ENCODE measurements at regions not wholly inside any gene's neighbourhood (a gene's known extent, or its start where the extent isn't known, plus 50 kb on each side); places are given as distances from the start of the nearest gene placed in this dataset.

DNA sequence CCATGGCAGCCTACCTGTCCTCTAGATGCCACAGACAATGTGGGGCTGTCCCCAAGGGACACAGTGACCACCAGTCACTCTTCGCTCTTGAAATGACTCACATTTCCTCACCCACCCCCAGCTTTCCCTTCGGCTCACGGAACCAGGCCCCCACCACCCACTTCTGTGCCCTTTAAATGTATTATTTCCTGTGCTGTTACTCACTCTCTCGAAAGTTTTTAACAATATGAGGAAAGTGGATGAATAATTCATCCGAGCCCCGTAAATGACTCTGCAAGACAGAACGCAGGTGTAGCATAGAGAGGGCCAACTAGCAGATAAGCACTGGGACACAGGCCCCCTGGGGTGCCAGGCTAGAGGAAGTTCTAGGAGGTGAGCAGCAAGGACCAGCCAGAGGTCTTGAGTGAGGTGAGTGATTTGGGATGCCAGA lies 179.5 kb upstream of the TBL1X start:
- in situ Hi-C loops (cut with MboI) = no loop called here
- Histone ChIP-seq H2AFZ (no peak overlapping the region), H3K36me3 (ENCODE audit: low read depth) (no peaks in the 10 kb centered on the region), H3K4me3 (no peak overlapping the region), H3F3A (ENCODE audit: insufficient read depth) (no peaks in the 10 kb centered on the region), H3K27ac (no peak overlapping the region), H3K79me2 (ENCODE audit: insufficient read depth) (no peaks in the 10 kb centered on the region), H3K9me3 (ENCODE audit: low read depth) (no peaks in the 10 kb centered on the region), H3K4me2 (ENCODE audit: unreplicated experiment) (no peak overlapping the region), H3K9ac (no peak overlapping the region), H3K4me1 (ENCODE audit: insufficient read depth) (no peaks in the 10 kb centered on the region), H4K20me1 (ENCODE audit: insufficient read depth) (no peaks in the 10 kb centered on the region), H3K9me2 (ENCODE audit: insufficient read depth) (no peaks in the 10 kb centered on the region), H3K27me3 (replicated peaks; ENCODE audit: insufficient read depth) (no peaks in the 10 kb centered on the region)
- TF ChIP-seq EZH2phosphoT487 (IDR thresholded peaks at IDR 0.05; ENCODE audit: insufficient read depth, low read depth) = no peak
- no peak for TF ChIP-seq EZH2 (IDR thresholded peaks at IDR 0.05; ENCODE audit: insufficient read depth, poor library complexity, severe bottlenecking)
- no peak for DNase-seq
- 19 to 37% methylated on average over 7 of the region's 7 CpGs for WGBS, 2 experiments (ENCODE audit: low coverage in 1 of 2, low lambda C conversion rate in 2 of 2, missing lambda C conversion rate in 2 of 2)

DNA sequence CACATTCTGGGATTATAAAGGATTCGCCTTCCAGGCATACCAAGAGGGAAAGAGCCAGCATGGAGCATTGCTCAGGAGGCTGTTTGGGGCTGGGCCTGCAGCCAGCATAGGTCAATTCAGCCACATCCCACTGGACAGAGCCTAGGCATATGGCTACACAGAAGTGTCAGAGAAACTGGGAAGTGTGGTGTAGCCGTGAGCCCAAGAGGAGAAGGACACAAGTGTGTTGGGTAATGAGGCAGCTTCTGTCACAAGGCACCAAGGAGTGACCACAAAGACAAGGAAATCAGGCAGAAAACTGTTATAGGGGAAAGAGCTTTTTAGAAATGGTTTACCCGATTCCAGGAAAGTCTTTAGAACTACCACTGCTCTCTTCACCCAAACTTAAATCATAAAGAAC lies 178.6 kb upstream of the TBL1X start:
- in situ Hi-C loops (cut with MboI) = no loop called here
- Histone ChIP-seq H3K9me2 (ENCODE audit: insufficient read depth) (no peaks in the 10 kb centered on the region), H3K9ac (no peak overlapping the region), H3K4me3 (no peak overlapping the region), H3K4me1 (ENCODE audit: insufficient read depth) (no peaks in the 10 kb centered on the region), H3F3A (ENCODE audit: insufficient read depth) (no peaks in the 10 kb centered on the region), H3K9me3 (ENCODE audit: low read depth) (no peaks in the 10 kb centered on the region), H3K27me3 (replicated peaks; ENCODE audit: insufficient read depth) (no peaks in the 10 kb centered on the region), H2AFZ (no peak overlapping the region), H3K27ac (no peak overlapping the region), H3K36me3 (ENCODE audit: low read depth) (no peaks in the 10 kb centered on the region), H3K79me2 (ENCODE audit: insufficient read depth) (no peaks in the 10 kb centered on the region), H3K4me2 (ENCODE audit: unreplicated experiment) (no peak overlapping the region), H4K20me1 (ENCODE audit: insufficient read depth) (no peaks in the 10 kb centered on the region)
- TF ChIP-seq EZH2phosphoT487 (IDR thresholded peaks at IDR 0.05; ENCODE audit: insufficient read depth, low read depth) (no peak), EZH2 (IDR thresholded peaks at IDR 0.05; ENCODE audit: insufficient read depth, poor library complexity, severe bottlenecking) (no peak)
- no peak for DNase-seq
- WGBS, 2 experiments (ENCODE audit: low coverage in 1 of 2, low lambda C conversion rate in 2 of 2, missing lambda C conversion rate in 2 of 2) = 96 to 100% methylated on average over 3 of the region's 3 CpGs

GRCh38 chrX:9291629-9292028 lies 173.2 kb upstream of the TBL1X start:
- Histone ChIP-seq H3K4me2 (ENCODE audit: unreplicated experiment) (no peak overlapping the region), H3K79me2 (ENCODE audit: insufficient read depth) (no peaks in the 10 kb centered on the region), H2AFZ (no peak overlapping the region), H3K9me2 (ENCODE audit: insufficient read depth) (no peaks in the 10 kb centered on the region), H3K27me3 (replicated peaks; ENCODE audit: insufficient read depth) (no peaks in the 10 kb centered on the region), H3K27ac (no peak overlapping the region), H3F3A (ENCODE audit: insufficient read depth) (no peaks in the 10 kb centered on the region), H3K4me3 (no peak overlapping the region), H3K4me1 (ENCODE audit: insufficient read depth) (no peaks in the 10 kb centered on the region), H4K20me1 (ENCODE audit: insufficient read depth) (no peaks in the 10 kb centered on the region), H3K36me3 (ENCODE audit: low read depth) (no peaks in the 10 kb centered on the region), H3K9me3 (ENCODE audit: low read depth) (no peaks in the 10 kb centered on the region), H3K9ac (no peak overlapping the region)
- in situ Hi-C loops (cut with MboI) = no loop called here
- TF ChIP-seq EZH2phosphoT487 (IDR thresholded peaks at IDR 0.05; ENCODE audit: insufficient read depth, low read depth) = no peak
- TF ChIP-seq EZH2 (IDR thresholded peaks at IDR 0.05; ENCODE audit: insufficient read depth, poor library complexity, severe bottlenecking) = no peak
- 45 to 82% methylated on average over 4 to 22 of the region's 22 CpGs for WGBS, 2 experiments (ENCODE audit: low coverage in 1 of 2, low lambda C conversion rate in 2 of 2, missing lambda C conversion rate in 2 of 2)
- no peak for DNase-seq

DNA sequence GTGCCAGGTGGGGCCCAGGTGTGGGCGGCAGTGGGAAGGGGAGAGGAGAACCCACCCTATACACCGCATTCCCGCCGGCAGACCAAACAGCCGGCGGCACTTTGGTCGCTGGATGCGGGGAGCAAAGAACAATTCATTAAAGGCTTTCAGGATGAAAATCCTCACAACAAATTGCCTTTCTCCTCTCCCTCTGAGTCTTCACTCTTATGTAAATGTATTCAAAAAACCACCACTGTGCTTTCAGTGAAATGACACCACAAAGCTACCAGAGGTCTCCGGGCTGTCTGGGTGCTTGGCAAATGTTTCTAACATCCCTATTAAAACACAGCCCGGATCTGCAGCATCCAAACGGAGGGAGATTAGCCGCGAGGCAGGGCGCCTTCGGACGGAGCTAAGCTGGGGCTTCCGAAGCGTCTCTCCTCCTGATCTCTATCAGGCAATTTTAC lies 171.8 kb upstream of the TBL1X start:
- no peaks in the 10 kb centered on the region for H3K79me2 ChIP-seq (ENCODE audit: insufficient read depth)
- no peaks in the 10 kb centered on the region for H3K9me2 ChIP-seq (ENCODE audit: insufficient read depth)
- H3K4me1 ChIP-seq (ENCODE audit: insufficient read depth) = no peaks in the 10 kb centered on the region
- no peaks in the 10 kb centered on the region for H3K27me3 ChIP-seq (replicated peaks; ENCODE audit: insufficient read depth)
- H3K4me3 ChIP-seq = no peak overlapping the region
- no peak for DNase-seq
- no peak overlapping the region for H3K9ac ChIP-seq
- no peaks in the 10 kb centered on the region for H4K20me1 ChIP-seq (ENCODE audit: insufficient read depth)
- in situ Hi-C loops (cut with MboI) = no loop called here
- no peaks in the 10 kb centered on the region for H3K36me3 ChIP-seq (ENCODE audit: low read depth)
- H3K4me2 ChIP-seq (ENCODE audit: unreplicated experiment) = no peak overlapping the region
- H2AFZ ChIP-seq = no peak overlapping the region
- no peak overlapping the region for H3K27ac ChIP-seq
- no peaks in the 10 kb centered on the region for H3K9me3 ChIP-seq (ENCODE audit: low read depth)
- TF ChIP-seq EZH2 (IDR thresholded peaks at IDR 0.05; ENCODE audit: insufficient read depth, poor library complexity, severe bottlenecking) = no peak
- TF ChIP-seq EZH2phosphoT487 (IDR thresholded peaks at IDR 0.05; ENCODE audit: insufficient read depth, low read depth) = no peak
- 79 to 81% methylated on average over 15 to 18 of the region's 18 CpGs for WGBS, 2 experiments (ENCODE audit: low coverage in 1 of 2, low lambda C conversion rate in 2 of 2, missing lambda C conversion rate in 2 of 2)
- no peaks in the 10 kb centered on the region for H3F3A ChIP-seq (ENCODE audit: insufficient read depth)

- no peak overlapping the region for H3K27ac ChIP-seq
- H3K79me2 ChIP-seq (ENCODE audit: insufficient read depth) = no peaks in the 10 kb centered on the region
- H2AFZ ChIP-seq = no peak overlapping the region
- H3K4me1 ChIP-seq (ENCODE audit: insufficient read depth) = no peaks in the 10 kb centered on the region
- no peak for DNase-seq
- H3K9ac ChIP-seq = no peak overlapping the region
- in situ Hi-C loops (cut with MboI) = no loop called here
- H4K20me1 ChIP-seq (ENCODE audit: insufficient read depth) = no peaks in the 10 kb centered on the region
- 60 to 63% methylated on average over 4 to 6 of the region's 6 CpGs for WGBS, 2 experiments (ENCODE audit: low coverage in 1 of 2, low lambda C conversion rate in 2 of 2, missing lambda C conversion rate in 2 of 2)
- TF ChIP-seq EZH2 (IDR thresholded peaks at IDR 0.05; ENCODE audit: insufficient read depth, poor library complexity, severe bottlenecking) (no peak), EZH2phosphoT487 (IDR thresholded peaks at IDR 0.05; ENCODE audit: insufficient read depth, low read depth) (no peak)
- H3K4me3 ChIP-seq = no peak overlapping the region
- no peaks in the 10 kb centered on the region for H3K9me3 ChIP-seq (ENCODE audit: low read depth)
- H3K27me3 ChIP-seq (replicated peaks; ENCODE audit: insufficient read depth) = no peaks in the 10 kb centered on the region
- no peaks in the 10 kb centered on the region for H3K9me2 ChIP-seq (ENCODE audit: insufficient read depth)
- no peaks in the 10 kb centered on the region for H3F3A ChIP-seq (ENCODE audit: insufficient read depth)
- H3K4me2 ChIP-seq (ENCODE audit: unreplicated experiment) = no peak overlapping the region
- no peaks in the 10 kb centered on the region for H3K36me3 ChIP-seq (ENCODE audit: low read depth)
These were observed 171.0 kb upstream of the TBL1X start for GRCh38 chrX:9293903-9294302.

Measured in GM23248 (cell line).